ENCODE measurements at regions not wholly inside any gene's neighbourhood (a gene's known extent, or its start where the extent isn't known, plus 50 kb on each side); places are given as distances from the start of the nearest gene placed in this dataset.

DNA sequence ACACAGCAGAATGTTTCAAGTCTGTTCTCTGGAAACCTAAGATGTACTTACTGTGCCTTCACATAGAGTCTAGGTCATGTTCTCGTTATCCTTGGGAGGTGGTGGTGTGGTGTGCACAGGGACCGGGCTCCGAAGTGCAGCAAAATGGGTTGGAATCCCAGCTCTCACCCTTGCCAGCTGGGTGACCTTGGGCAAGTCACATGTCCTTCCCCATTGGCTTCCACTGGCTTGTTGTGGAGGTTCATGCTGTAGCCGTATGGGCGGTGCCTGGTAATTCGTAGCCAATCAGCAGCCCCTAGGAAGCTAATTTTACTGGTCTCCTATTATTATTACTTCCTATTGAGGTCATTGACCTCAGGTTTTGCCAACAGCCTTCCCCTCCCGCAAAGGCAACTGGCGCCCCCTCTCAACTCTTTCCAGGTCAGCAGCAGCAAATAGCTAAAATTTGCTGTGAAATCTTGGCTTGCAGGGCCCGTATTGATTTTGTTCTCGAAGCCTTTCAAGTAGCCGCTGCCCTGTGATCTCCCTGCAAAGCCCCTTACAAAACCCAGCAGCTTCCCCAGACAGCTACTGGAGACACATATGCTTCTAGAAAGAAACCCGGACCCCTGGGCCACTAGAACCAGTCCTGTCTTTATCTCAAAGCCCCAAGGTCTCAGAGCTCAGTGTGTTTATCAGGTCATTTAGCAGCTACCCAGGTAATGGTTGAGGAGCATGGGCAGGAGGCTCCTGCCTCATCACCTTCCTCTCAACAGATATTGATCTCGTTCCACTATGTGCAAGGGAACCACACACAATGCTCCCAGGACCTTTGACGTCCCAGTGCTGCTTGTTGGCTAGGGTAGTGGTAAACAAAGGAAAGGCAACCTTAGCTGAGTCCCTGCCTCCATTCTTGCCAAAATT lies 66.5 kb upstream of the SLC1A4 start:
- TF ChIP-seq POLR2A (IDR thresholded peaks at IDR 0.05) = no peak
- TF ChIP-seq, protein P1, sequence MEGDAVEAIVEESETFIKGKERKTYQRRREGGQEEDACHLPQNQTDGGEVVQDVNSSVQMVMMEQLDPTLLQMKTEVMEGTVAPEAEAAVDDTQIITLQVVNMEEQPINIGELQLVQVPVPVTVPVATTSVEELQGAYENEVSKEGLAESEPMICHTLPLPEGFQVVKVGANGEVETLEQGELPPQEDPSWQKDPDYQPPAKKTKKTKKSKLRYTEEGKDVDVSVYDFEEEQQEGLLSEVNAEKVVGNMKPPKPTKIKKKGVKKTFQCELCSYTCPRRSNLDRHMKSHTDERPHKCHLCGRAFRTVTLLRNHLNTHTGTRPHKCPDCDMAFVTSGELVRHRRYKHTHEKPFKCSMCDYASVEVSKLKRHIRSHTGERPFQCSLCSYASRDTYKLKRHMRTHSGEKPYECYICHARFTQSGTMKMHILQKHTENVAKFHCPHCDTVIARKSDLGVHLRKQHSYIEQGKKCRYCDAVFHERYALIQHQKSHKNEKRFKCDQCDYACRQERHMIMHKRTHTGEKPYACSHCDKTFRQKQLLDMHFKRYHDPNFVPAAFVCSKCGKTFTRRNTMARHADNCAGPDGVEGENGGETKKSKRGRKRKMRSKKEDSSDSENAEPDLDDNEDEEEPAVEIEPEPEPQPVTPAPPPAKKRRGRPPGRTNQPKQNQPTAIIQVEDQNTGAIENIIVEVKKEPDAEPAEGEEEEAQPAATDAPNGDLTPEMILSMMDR (IDR thresholded peaks at IDR 0.05) = no peak
